HL-60 (cell line): ENCODE measurements at regions not wholly inside any gene's neighbourhood (a gene's known extent, or its start where the extent isn't known, plus 50 kb on each side); places are given as distances from the start of the nearest gene placed in this dataset.

Experiments
- POLR2AphosphoS5 ChIP-seq: IDR thresholded peaks from 2 replicates; pipeline ENCODE4 v1.6.1; 2012; ENCODE audit warnings: low read depth
- TF ChIP-seq, protein P1 (sequence below): IDR thresholded peaks from one replicate; pipeline ENCODE4 v1.5.1; 2011; ENCODE audit warnings: low read length, control low read depth, inconsistent platforms; ENCODE audit not compliant: insufficient read depth

DNA sequence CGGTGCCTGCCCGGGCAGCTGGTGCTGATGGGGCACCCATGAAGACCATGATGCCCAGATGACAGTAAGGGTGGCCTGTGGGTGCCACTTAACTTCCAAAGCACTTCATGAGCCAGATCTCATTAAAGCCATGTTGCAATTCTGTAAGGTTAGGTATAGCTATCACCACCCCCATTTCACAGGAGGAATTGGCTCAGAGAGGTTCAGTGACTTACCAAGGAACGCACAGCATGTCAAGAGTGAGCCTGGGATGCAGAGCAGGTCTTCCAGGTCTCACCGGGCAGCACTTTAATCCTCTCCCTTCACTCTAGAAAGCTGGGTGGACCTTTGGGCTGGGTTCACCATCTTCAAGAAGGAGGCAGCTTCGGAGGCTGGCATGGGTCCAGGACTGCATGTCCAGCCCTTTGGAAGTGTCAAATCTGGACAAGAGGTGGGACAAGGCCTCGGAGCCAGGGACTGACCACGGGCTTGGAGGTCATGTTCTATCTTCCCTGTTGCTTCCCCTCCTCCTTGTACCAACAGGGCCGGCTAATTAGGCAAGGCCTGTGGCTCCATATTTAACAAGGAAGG is 189.8 kb downstream of the URI1 start:
- TF ChIP-seq, protein P1, sequence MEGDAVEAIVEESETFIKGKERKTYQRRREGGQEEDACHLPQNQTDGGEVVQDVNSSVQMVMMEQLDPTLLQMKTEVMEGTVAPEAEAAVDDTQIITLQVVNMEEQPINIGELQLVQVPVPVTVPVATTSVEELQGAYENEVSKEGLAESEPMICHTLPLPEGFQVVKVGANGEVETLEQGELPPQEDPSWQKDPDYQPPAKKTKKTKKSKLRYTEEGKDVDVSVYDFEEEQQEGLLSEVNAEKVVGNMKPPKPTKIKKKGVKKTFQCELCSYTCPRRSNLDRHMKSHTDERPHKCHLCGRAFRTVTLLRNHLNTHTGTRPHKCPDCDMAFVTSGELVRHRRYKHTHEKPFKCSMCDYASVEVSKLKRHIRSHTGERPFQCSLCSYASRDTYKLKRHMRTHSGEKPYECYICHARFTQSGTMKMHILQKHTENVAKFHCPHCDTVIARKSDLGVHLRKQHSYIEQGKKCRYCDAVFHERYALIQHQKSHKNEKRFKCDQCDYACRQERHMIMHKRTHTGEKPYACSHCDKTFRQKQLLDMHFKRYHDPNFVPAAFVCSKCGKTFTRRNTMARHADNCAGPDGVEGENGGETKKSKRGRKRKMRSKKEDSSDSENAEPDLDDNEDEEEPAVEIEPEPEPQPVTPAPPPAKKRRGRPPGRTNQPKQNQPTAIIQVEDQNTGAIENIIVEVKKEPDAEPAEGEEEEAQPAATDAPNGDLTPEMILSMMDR = no peak
- TF ChIP-seq POLR2AphosphoS5 = no peak
